ENCODE measurements at regions not wholly inside any gene's neighbourhood (a gene's known extent, or its start where the extent isn't known, plus 50 kb on each side); places are given as distances from the start of the nearest gene placed in this dataset.

- Mint-ChIP-seq H3K27me3 (ENCODE audit: low read depth in 3 of 3) (peaks cover 6 to 29% (median 16%) of the 10 kb centered on the region in 3 donors), H3K9me3 (no peaks in the 10 kb centered on the region), H3K27ac (no peak overlapping the region), H3K4me1 (no peaks in the 10 kb centered on the region), H3K4me3 (no peak overlapping the region), H3K36me3 (no peaks in the 10 kb centered on the region)
- intact Hi-C loops (cut with micrococcal nuclease): no loop called here
- Histone ChIP-seq H4K20me1 (ENCODE audit: insufficient read depth, low read length) (no peaks in the 10 kb centered on the region), H3K4me3 (replicated peaks in 1 of 3; ENCODE audit: low read depth in 2 of 3, low read length in 3 of 3) (no peak overlapping the region), H3K79me2 (ENCODE audit: insufficient read depth, low read length) (no peaks in the 10 kb centered on the region), H3K36me3 (replicated peaks in 1 of 2; ENCODE audit: control insufficient read depth in 1 of 2, insufficient read depth in 2 of 2, low read length in 2 of 2) (no peaks in the 10 kb centered on the region), H3K4me1 (ENCODE audit: control insufficient read depth in 1 of 2, insufficient read depth in 2 of 2, low read length in 2 of 2) (no peaks in the 10 kb centered on the region), H3K4me2 (replicated peaks; ENCODE audit: extremely low read depth, low read length, poor library complexity, severe bottlenecking) (no peak overlapping the region), H3K9ac (ENCODE audit: insufficient read depth, low read length, poor library complexity, severe bottlenecking) (no peak overlapping the region), H3K9me3 (replicated peaks in 1 of 2; ENCODE audit: control insufficient read depth in 1 of 2, insufficient read depth in 1 of 2, low read length in 2 of 2) (no peaks in the 10 kb centered on the region), H3K27ac (ENCODE audit: low read depth in 1 of 2, low read length in 2 of 2) (no peak overlapping the region), H3K27me3 (ENCODE audit: control insufficient read depth in 2 of 2, insufficient read depth in 2 of 2, low read length in 2 of 2) (peaks cover 0 to 2% of the 10 kb centered on the region in 2 donors), H2AFZ (ENCODE audit: insufficient read depth, low read depth, low read length, poor library complexity, severe bottlenecking) (no peak overlapping the region)
- no peak for TF ChIP-seq CTCF (IDR thresholded peaks at IDR 0.05)
- no peak for DNase-seq
- WGBS (ENCODE audit: insufficient coverage): 100% methylated on average over 2 of the region's 3 CpGs
Observed at GRCh38 chr11:45578316-45578715, 87.1 kb downstream of the CHST1 start.

- H3K9me3 Mint-ChIP-seq: no peaks in the 10 kb centered on the region
Observed at GRCh38 chr11:45577752-45578151, 87.7 kb downstream of the CHST1 start.

More at GRCh38 chr11:45577752-45578151, 87.7 kb downstream of the CHST1 start:
- H4K20me1 ChIP-seq (ENCODE audit: insufficient read depth, low read length): no peaks in the 10 kb centered on the region
- no peak overlapping the region for H3K4me3 ChIP-seq (replicated peaks in 1 of 3; ENCODE audit: low read depth in 2 of 3, low read length in 3 of 3)
- H3K79me2 ChIP-seq (ENCODE audit: insufficient read depth, low read length): no peaks in the 10 kb centered on the region
- no peaks in the 10 kb centered on the region for H3K36me3 ChIP-seq (replicated peaks in 1 of 2; ENCODE audit: control insufficient read depth in 1 of 2, insufficient read depth in 2 of 2, low read length in 2 of 2)
- Mint-ChIP-seq H3K4me3 (no peak overlapping the region), H3K4me1 (no peaks in the 10 kb centered on the region), H3K27ac (no peak overlapping the region), H3K27me3 (ENCODE audit: low read depth in 3 of 3) (peaks cover 8 to 26% (median 16%) of the 10 kb centered on the region in 3 donors), H3K36me3 (no peaks in the 10 kb centered on the region)
- no peak for DNase-seq
- H2AFZ ChIP-seq (ENCODE audit: insufficient read depth, low read depth, low read length, poor library complexity, severe bottlenecking): no peak overlapping the region
- no peaks in the 10 kb centered on the region for H3K4me1 ChIP-seq (ENCODE audit: control insufficient read depth in 1 of 2, insufficient read depth in 2 of 2, low read length in 2 of 2)
- H3K9me3 ChIP-seq (replicated peaks in 1 of 2; ENCODE audit: control insufficient read depth in 1 of 2, insufficient read depth in 1 of 2, low read length in 2 of 2): no peaks in the 10 kb centered on the region
- peaks cover 0 to 2% of the 10 kb centered on the region in 2 donors for H3K27me3 ChIP-seq (ENCODE audit: control insufficient read depth in 2 of 2, insufficient read depth in 2 of 2, low read length in 2 of 2)
- intact Hi-C loops (cut with micrococcal nuclease): no loop called here
- no peak overlapping the region for H3K9ac ChIP-seq (ENCODE audit: insufficient read depth, low read length, poor library complexity, severe bottlenecking)
- H3K4me2 ChIP-seq (replicated peaks; ENCODE audit: extremely low read depth, low read length, poor library complexity, severe bottlenecking): no peak overlapping the region
- WGBS (ENCODE audit: insufficient coverage): 100% methylated on average over 1 of the region's 4 CpGs
- H3K27ac ChIP-seq (ENCODE audit: low read depth in 1 of 2, low read length in 2 of 2): no peak overlapping the region
- TF ChIP-seq CTCF (IDR thresholded peaks at IDR 0.05): no peak
